NCI-H82 (cell line): ENCODE measurements at regions not wholly inside any gene's neighbourhood (a gene's known extent, or its start where the extent isn't known, plus 50 kb on each side); places are given as distances from the start of the nearest gene placed in this dataset.
"Not testable (repeated sequence)": the region's sequence is repeated elsewhere in the genome, so short reads cannot be mapped to it uniquely, and the experiment has no call there.

Source experiments
- DNase-seq: peaks from one replicate; lab custom pipeline; 2025; lab: John Stamatoyannopoulos, UW

DNA sequence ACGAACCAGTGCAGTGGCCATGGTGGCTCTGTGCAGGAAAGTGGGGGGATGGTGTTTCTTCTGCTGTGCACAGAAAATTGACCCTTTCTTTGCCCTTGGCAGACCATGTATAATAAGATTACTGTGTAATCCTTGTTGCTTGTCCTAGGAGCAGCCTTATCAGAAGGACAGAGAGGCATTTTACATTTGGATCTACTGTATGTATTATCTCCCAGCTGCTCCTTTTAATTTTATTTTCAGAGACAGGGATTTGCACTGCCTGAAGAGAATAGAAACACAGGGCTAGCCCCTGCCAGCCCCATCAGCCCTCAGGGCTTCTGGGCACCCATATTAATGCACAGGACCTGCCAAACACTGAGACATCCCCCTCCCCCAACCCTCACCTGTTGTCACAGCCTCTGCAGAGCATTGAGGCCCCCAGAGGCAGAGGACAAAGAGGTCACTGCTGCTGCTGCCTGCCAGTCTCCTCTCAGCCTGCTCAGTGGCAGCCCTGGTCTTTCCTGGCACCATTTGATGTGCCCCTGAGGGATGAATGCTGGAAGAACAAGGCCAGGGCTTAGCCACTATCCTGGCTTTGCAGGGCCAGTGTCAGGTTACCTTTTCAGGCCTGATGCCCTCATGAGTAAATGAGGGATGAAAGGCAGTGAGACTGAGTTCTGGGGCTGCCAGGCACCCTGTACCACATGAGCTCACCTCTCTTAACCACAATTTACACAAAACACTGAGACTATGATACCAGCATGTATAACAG, 533.4 kb downstream of the NTRK3 start:
- peak; percentile 48 for DNase-seq

- DNase-seq: no peak
Measured at GRCh38 chr15:87720235-87720634, 536.3 kb downstream of the NTRK3 start.

DNA sequence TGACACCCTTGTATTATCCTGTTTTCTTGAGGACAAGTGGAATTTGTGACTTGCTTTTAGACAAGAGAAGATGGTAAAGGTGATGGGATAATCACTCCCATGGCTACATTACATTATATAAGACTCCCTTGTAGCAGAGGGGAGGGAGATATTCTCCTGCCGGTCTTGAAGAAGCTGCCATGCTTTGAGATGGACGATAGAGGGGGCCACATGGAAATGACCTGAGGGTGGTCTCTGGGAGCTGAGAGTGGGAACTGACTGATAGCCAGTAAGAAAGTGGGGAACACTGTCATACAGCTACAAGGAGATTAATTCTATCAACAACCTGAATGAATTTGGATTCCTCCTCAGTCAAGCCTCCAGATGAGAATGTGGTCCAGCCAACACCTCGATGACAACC, 540.1 kb downstream of the NTRK3 start:
- peak; percentile 5 for DNase-seq

DNA sequence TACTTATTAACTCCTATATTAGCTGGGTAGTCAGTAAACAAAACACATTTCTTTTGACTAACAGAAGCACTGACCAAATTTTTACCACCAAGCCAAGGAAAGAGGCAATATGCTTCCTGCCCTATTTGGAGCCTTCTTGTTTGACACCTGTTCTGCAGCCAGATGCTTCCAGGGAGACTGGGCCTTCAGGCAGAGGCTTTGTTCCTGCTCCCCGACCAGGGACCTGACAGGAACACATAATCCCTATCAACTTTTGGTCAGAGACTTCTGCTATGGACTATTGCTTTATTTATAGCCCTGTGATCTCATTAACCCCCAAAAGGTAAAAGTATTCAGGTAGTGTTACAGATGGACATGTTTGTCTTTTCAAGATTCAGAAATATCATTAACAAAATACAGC, 541.3 kb downstream of the NTRK3 start:
- DNase-seq: no peak

- DNase-seq: no peak
Measured at GRCh38 chr15:87713475-87713879, 543.1 kb downstream of the NTRK3 start.

- no peak for DNase-seq
Measured at GRCh38 chr15:87712211-87712610, 544.3 kb downstream of the NTRK3 start.

DNA sequence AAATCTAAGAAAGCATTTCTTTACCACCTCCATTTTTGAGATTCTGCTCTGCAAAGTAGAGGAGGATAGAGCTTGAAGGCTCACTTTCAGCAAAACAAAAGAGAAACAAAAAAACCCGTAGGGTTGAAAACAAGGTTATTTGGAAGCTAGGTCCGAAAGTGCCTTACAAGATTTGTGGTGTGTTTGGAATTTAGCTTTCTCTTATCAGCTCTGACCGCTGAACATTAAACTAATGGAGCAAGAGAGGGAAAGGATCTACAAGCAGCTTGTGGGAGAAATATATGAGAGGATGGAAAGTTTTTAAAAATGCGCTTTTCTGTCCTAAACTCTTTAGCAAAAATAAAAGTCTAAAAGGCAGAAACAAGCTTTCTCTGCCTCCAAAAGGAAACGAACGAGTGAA, 545.5 kb downstream of the NTRK3 start:
- no peak for DNase-seq

GRCh38 chr15:87710406-87710805, 546.1 kb downstream of the NTRK3 start:
- no peak for DNase-seq

DNA sequence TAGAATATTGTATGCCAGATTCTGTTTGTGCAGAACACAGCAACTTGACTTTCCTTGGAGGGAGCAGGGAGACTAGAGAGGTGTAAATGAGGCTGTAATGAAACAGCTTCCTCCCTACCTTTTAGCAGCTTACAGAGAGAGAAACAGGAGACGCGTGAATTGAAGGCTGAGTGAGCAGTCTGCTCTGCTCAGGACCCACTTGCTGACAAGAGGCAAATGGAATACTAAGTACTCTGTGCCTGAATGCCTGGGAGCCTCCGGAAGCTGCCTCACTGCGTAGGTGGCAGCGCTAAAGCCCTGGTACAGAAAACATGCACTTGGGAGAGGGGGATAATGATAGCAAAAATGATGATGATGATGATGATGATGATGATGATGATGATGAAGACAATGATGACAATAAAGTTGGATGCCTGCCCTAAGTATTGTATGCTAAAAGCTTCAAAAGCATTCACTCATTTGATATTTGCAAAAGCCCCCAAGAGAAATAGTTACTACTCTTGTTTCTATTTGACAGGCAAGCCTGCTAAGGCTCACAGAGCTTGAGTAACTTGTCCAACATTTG, 548.9 kb downstream of the NTRK3 start:
- no peak for DNase-seq

- peak; percentile 90 for DNase-seq
Measured at GRCh38 chr15:87707071-87707470, 549.5 kb downstream of the NTRK3 start.

- no peak for DNase-seq
Measured at GRCh38 chr15:87706001-87706400, 550.5 kb downstream of the NTRK3 start.

GRCh38 chr15:87704276-87704675, 552.3 kb downstream of the NTRK3 start:
- DNase-seq: no peak

DNA sequence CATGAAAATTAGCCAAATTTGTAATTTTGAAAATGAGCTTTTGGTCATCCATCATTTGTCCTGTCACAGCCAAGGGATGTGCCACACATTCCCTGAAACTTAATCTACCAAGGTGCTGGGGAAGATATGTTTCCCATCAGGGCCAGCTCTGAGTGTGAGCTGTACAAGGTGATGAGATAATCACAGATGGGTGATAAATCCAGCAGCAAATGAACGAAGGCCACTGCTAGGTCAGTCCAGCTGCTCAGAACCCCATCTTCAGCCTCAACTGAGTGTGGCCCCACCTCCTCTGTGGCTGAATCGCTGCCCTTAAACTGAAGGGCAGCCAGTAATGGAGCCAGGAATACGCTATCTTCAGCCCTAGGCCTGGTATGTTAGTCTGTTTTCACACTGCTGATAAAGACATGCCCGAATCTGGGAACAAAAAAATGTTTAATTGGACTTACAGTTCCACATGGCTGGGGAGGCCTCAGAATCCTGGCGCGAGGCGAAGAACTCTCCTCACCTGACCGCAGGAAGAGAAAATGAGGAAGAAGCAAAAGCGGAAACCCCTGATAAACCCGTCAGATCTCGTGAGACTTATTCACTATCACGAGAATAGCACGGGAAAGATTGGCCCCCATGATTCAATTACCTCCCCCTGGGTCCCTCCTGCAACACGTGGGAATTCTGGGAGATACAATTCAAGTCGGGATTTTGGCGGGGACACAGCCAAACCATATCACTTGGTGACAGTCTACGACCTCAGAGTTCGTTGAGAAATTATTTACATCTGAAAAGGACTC, 553.0 kb downstream of the NTRK3 start:
- no peak for DNase-seq

DNA sequence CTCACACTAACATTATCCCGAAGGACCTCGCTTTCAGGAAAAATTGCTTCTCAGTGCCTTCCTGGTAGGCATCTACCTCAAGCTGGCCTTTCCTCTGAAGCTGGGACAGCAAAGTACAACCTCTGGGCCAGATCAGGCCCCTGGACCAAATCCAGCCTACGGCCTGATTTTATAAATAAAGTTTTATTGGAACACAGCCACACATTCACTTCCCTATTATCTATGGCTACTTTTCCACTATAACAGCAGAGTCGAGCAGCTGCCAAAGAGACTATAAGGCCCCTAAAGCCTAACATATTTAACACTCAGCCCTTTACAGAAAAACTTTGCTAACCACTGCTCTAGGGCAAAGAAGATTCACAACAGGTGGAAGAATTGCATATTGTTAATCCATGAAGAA, 554.3 kb downstream of the NTRK3 start:
- no peak for DNase-seq

GRCh38 chr15:87698467-87698866, 558.1 kb downstream of the NTRK3 start:
- DNase-seq: not testable (repeated sequence)

DNA sequence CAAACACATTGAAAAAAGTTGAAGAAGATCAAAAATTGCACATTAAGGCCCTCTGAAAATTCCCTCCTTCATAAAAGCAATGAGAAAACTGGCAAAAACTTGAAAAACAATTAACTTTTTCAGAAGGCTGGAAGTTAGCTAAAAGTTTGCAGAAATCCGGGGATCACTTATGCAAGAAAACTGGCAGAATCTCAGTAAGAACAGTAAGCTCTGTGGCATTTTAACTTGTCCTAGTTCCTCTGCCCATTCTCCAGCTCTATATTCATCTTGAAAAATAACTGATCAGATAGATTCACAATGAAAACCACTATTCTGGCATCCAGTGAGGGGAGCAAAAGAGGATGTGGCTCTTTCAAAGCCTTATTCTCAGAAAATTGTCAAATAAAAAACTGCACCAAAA, 566.8 kb downstream of the NTRK3 start:
- DNase-seq: no peak

DNA sequence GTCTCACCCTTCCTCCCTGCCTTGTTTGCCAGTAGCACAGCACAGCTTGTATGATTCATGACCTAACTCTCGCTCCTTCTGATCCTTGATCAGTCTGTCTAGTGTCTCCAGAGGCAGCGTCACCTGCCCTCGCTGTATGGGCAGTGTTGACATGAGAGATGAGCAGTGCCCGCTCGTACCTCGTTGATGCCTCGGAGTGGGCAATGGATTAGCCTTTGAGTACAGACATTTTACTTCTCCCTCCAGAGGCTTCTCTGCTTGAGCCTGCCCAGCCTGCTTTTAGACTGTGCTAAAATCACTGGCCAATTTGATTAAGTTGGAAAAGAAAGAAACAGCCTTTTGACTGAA, 569.0 kb downstream of the NTRK3 start:
- DNase-seq: no peak

- no peak for DNase-seq
Measured at GRCh38 chr15:87686841-87687522, 569.6 kb downstream of the NTRK3 start.

DNA sequence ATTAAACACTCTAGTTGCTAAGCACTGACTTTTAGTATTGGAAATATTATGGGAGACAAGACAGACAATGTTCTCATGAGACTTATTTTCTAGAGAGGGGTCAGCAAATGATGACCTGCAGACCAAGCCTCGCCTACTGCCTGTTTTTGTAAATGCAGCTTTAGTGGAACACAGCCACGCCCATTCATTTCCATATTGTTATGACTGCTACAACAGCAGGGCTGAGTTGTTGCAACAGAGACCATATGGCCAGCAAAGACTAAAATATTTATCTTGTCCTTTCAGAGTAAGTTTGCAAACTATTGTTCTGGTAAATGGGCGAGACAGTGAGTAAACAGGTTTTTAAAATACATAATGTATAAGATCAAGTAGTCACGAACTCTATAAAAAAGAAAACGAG, 570.2 kb downstream of the NTRK3 start:
- DNase-seq: no peak

GRCh38 chr15:87682527-87682926, 574.0 kb downstream of the NTRK3 start:
- DNase-seq: no peak

- DNase-seq: no peak
Measured at GRCh38 chr15:87681104-87681503, 575.4 kb downstream of the NTRK3 start.

GRCh38 chr15:87680208-87680607, 576.3 kb downstream of the NTRK3 start:
- no peak for DNase-seq

- no peak for DNase-seq
Measured at GRCh38 chr15:87675271-87675670, 581.3 kb downstream of the NTRK3 start.
